ENCODE measurements at regions not wholly inside any gene's neighbourhood (a gene's known extent, or its start where the extent isn't known, plus 50 kb on each side); places are given as distances from the start of the nearest gene placed in this dataset.

DNA sequence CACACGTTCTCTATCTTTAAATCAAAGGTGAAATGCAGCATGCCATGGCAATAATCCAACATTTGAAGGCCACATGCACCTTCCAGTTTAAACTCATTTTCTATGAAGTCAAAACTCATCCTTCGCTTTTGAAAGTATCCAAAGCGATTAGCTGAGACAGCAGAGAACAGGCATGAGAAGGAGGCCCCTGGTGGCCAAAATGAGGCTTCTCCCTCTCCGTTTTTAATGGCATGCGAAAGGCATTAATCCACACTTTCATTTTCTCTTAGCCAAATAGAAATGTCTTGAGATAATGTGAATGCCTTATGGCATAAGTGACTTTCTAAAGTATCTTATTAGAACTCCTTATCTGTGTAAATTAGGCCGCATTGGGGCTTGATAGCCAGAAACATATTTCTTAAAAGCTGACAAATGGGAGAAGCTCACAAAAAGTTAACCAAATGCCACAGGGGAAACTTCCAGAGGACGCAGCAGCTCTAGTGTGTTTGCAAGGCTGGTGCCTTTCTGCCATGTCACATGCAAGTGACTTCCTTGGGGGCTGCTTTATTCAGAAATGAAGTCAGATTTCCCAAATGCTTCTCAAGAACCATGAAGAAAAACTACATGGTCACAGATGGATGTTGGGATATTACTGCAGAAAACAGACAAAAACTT lies 1189.6 kb downstream of the SORCS1 start:
- ChIA-PET CTCF (interaction anchor here (0.7 to 2.5 kb wide), 3 partner anchors 24 to 57 kb away, joined by 3 to 8 read pairs (median 3); no protein-coding TSS in a partner anchor), POLR2A (no interaction called here)
- Histone ChIP-seq H3K4me3 (no peak overlapping the region), H3K4me1 (no peaks in the 10 kb centered on the region), H3K27ac (no peak overlapping the region), H3K9me3 (no peaks in the 10 kb centered on the region), H3K4me2 (peak overlapping the region; percentile 20; the same call in 1 of the 3 replicates)
- no peak for TF ChIP-seq SREBF2 (IDR thresholded peaks at IDR 0.05)
- TF ChIP-seq GATA3 (IDR thresholded peaks at IDR 0.05; ENCODE audit: borderline replicate concordance): no peak
- TF ChIP-seq, protein P1, sequence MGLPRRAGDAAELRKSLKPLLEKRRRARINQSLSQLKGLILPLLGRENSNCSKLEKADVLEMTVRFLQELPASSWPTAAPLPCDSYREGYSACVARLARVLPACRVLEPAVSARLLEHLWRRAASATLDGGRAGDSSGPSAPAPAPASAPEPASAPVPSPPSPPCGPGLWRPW (IDR thresholded peaks at IDR 0.05): no peak
- TF ChIP-seq RNF2 (IDR thresholded peaks at IDR 0.05; ENCODE audit: borderline replicate concordance, low read depth): no peak
- TF ChIP-seq FOXS1 (CRISPR knock-in tag; IDR thresholded peaks at IDR 0.05): no peak
- TF ChIP-seq, protein P2, sequence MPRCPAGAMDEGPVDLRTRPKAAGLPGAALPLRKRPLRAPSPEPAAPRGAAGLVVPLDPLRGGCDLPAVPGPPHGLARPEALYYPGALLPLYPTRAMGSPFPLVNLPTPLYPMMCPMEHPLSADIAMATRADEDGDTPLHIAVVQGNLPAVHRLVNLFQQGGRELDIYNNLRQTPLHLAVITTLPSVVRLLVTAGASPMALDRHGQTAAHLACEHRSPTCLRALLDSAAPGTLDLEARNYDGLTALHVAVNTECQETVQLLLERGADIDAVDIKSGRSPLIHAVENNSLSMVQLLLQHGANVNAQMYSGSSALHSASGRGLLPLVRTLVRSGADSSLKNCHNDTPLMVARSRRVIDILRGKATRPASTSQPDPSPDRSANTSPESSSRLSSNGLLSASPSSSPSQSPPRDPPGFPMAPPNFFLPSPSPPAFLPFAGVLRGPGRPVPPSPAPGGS (IDR thresholded peaks at IDR 0.05): no peak
- TF ChIP-seq NR3C1 (IDR thresholded peaks at IDR 0.05): no peak
- TF ChIP-seq, protein P3, sequence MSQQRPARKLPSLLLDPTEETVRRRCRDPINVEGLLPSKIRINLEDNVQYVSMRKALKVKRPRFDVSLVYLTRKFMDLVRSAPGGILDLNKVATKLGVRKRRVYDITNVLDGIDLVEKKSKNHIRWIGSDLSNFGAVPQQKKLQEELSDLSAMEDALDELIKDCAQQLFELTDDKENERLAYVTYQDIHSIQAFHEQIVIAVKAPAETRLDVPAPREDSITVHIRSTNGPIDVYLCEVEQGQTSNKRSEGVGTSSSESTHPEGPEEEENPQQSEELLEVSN (IDR thresholded peaks at IDR 0.05; ENCODE audit: borderline replicate concordance, low read depth): no peak
- TF ChIP-seq ZSCAN20 (CRISPR knock-in tag; IDR thresholded peaks at IDR 0.05): no peak
- TF ChIP-seq RCOR1 (IDR thresholded peaks at IDR 0.05; ENCODE audit: low read depth, low read length): no peak
- no peak for TF ChIP-seq RAD21 (conservative IDR thresholded peaks at IDR 0.05 in 1 of 2, IDR thresholded peaks at IDR 0.05 in 1 of 2)
- no peak for TF ChIP-seq EHMT2 (IDR thresholded peaks at IDR 0.05; ENCODE audit: low read depth)
- TF ChIP-seq TFCP2L1 (CRISPR knock-in tag; IDR thresholded peaks at IDR 0.05): no peak
- TF ChIP-seq, protein P4, sequence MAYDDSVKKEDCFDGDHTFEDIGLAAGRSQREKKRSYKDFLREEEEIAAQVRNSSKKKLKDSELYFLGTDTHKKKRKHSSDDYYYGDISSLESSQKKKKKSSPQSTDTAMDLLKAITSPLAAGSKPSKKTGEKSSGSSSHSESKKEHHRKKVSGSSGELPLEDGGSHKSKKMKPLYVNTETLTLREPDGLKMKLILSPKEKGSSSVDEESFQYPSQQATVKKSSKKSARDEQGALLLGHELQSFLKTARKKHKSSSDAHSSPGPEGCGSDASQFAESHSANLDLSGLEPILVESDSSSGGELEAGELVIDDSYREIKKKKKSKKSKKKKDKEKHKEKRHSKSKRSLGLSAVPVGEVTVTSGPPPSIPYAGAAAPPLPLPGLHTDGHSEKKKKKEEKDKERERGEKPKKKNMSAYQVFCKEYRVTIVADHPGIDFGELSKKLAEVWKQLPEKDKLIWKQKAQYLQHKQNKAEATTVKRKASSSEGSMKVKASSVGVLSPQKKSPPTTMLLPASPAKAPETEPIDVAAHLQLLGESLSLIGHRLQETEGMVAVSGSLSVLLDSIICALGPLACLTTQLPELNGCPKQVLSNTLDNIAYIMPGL (CRISPR knock-in tag; IDR thresholded peaks at IDR 0.05; ENCODE audit: borderline replicate concordance): no peak
- TF ChIP-seq KDM1A (IDR thresholded peaks at IDR 0.05; ENCODE audit: low read depth): no peak
- TF ChIP-seq TP53 (CRISPR knock-in tag; IDR thresholded peaks at IDR 0.05): no peak
- TF ChIP-seq POLR2AphosphoS2 (conservative IDR thresholded peaks at IDR 0.05; ENCODE audit: low read length): no peak
- peak in 1 of 2 experiments; percentile 2 for DNase-seq (ENCODE audit: low read depth in 1 of 2, low spot score in 1 of 2)
- WGBS (ENCODE audit: missing lambda C conversion rate): 3% methylated on average over 7 of the region's 7 CpGs
- peak in 1 of 2 experiments; percentile 66; a peak in 2 of 6 replicates for ATAC-seq
- no peak for FAIRE-seq

- no peaks in the 10 kb centered on the region for H3K4me1 ChIP-seq
- no peaks in the 10 kb centered on the region for H3K9me3 ChIP-seq
- WGBS (ENCODE audit: missing lambda C conversion rate): 21% methylated on average over 5 of the region's 5 CpGs
- CTCF ChIA-PET: interaction anchor here (0.9 to 2.5 kb wide), 2 partner anchors 23 to 53 kb away, joined by 3 to 8 read pairs; no protein-coding TSS in a partner anchor
- TF ChIP-seq MYC (IDR thresholded peaks at IDR 0.05; ENCODE audit: borderline replicate concordance, low read length) (no peak), EHF (CRISPR knock-in tag; IDR thresholded peaks at IDR 0.05) (no peak), RFX5 (IDR thresholded peaks at IDR 0.05) (no peak), ZFP36 (IDR thresholded peaks at IDR 0.05; ENCODE audit: borderline replicate concordance, partially characterized antibody) (no peak), HDAC2 (IDR thresholded peaks at IDR 0.05) (no peak), FOSL2 (IDR thresholded peaks at IDR 0.05) (no peak), FOSL2 (CRISPR knock-in tag; IDR thresholded peaks at IDR 0.05) (no peak), RARB (CRISPR knock-in tag; IDR thresholded peaks at IDR 0.05) (no peak), JUN (IDR thresholded peaks at IDR 0.05) (no peak), CHD4 (IDR thresholded peaks at IDR 0.05; ENCODE audit: borderline replicate concordance) (no peak)
- TF ChIP-seq, protein P2 (IDR thresholded peaks at IDR 0.05): no peak
- DNase-seq (ENCODE audit: low read depth in 1 of 2, low spot score in 1 of 2): no peak
- no peak for FAIRE-seq
- no peak overlapping the region for H3K4me2 ChIP-seq
- H3K27ac ChIP-seq: no peak overlapping the region
- no peak overlapping the region for H3K4me3 ChIP-seq
- POLR2A ChIA-PET: no interaction called here
- ATAC-seq: no peak
These were observed 1190.6 kb downstream of the SORCS1 start for GRCh38 chr10:105973902-105974301.
